Hippocampal formation (tissue), 2 donors: ENCODE measurements at regions not wholly inside any gene's neighbourhood (a gene's known extent, or its start where the extent isn't known, plus 50 kb on each side); places are given as distances from the start of the nearest gene placed in this dataset.

Experiments
- DNase-seq, 2 donors: peaks; one replicate each; lab custom pipeline; 2025; lab: John Stamatoyannopoulos, UW

- no peak for DNase-seq
Measured at GRCh38 chr5:59959330-59959729, 65.8 kb upstream of the PDE4D start.

- peak in 1 of 2 donors; percentile 2 for DNase-seq
Measured at GRCh38 chr5:59956130-59956783, 62.7 kb upstream of the PDE4D start.

GRCh38 chr5:59955241-59955640 is 61.7 kb upstream of the PDE4D start:
- no peak for DNase-seq

GRCh38 chr5:59943452-59944113 is 50.1 kb upstream of the PDE4D start:
- DNase-seq = no peak
